ENCODE measurements at regions not wholly inside any gene's neighbourhood (a gene's known extent, or its start where the extent isn't known, plus 50 kb on each side); places are given as distances from the start of the nearest gene placed in this dataset.

- Histone ChIP-seq H3K9me3 (replicated peaks; ENCODE audit: control insufficient read depth, insufficient read depth, low read depth, low read length) (no peaks in the 10 kb centered on the region), H4K20me1 (replicated peaks; ENCODE audit: control insufficient read depth, insufficient read depth, low read length) (no peaks in the 10 kb centered on the region), H3K27ac (ENCODE audit: extremely low read depth, low read depth, low read length) (no peak overlapping the region), H3K9me1 (ENCODE audit: control insufficient read depth, insufficient read depth, low read length) (no peaks in the 10 kb centered on the region), H3K4me1 (replicated peaks in 1 of 2; ENCODE audit: control insufficient read depth in 2 of 2, insufficient read depth in 2 of 2, low read length in 2 of 2) (no peaks in the 10 kb centered on the region), H3K27me3 (ENCODE audit: control insufficient read depth in 2 of 2, insufficient read depth in 2 of 2, low read length in 2 of 2) (peaks cover 15 to 43% of the 10 kb centered on the region in 2 experiments; a peak in 3 of 5 replicates), H3K36me3 (ENCODE audit: control insufficient read depth, insufficient read depth, low read length) (no peaks in the 10 kb centered on the region), H3K4me2 (ENCODE audit: insufficient read depth, low read length) (no peak overlapping the region), H3K4me3 (no peak overlapping the region), H2AFZ (ENCODE audit: low read depth, low read length) (no peak overlapping the region), H3K79me2 (ENCODE audit: control insufficient read depth, insufficient read depth, low read length) (no peaks in the 10 kb centered on the region), H3K9ac (ENCODE audit: insufficient read depth in 1 of 2, low read depth in 2 of 2, low read length in 2 of 2) (no peak overlapping the region)
- ATAC-seq (no peak), DNase-seq (ENCODE audit: extremely low read depth in 1 of 4, low spot score in 3 of 4) (no peak), FAIRE-seq (no peak)
- BruUV-seq (replicated peaks), result no TSS peak
- ChIA-PET POLR2A (interaction anchor here (0.6 kb wide), 1 partner anchor 116 kb away, joined by 6 read pairs; no protein-coding TSS in a partner anchor), CTCF (ENCODE audit: low intra/inter-chr PET ratio) (no interaction called here)
- intact Hi-C loops (cut with micrococcal nuclease), result no loop called here
- in situ Hi-C loops (cut with MboI), result no loop called here
- WGBS (ENCODE audit: insufficient coverage, low coverage, missing lambda C conversion rate), result 2% methylated on average over 7 of the region's 7 CpGs
- TF ChIP-seq ZNF232 (CRISPR knock-in tag; IDR thresholded peaks at IDR 0.05) (peak; percentile 91; the same call in 1 of the 2 replicates), POLR3G (IDR thresholded peaks at IDR 0.05; ENCODE audit: extremely low read depth, insufficient read length, insufficient replicate concordance) (no peak), RNF2 (IDR thresholded peaks at IDR 0.05) (peak; percentile 12; the same call in 1 of the 2 replicates), ZNF644 (tag; IDR thresholded peaks at IDR 0.05; ENCODE audit: low read depth) (no peak)
These were observed 119.5 kb downstream of the PLEKHG1 start for GRCh38 chr6:150719099-150719766.

- ATAC-seq (no peak), DNase-seq (ENCODE audit: extremely low read depth in 1 of 4, low spot score in 3 of 4) (no peak), FAIRE-seq (no peak)
- H3K9me1 ChIP-seq (ENCODE audit: control insufficient read depth, insufficient read depth, low read length), result no peaks in the 10 kb centered on the region
- WGBS (ENCODE audit: insufficient coverage, low coverage, missing lambda C conversion rate), result 0% methylated on average over 1 of the region's 1 CpG
- H3K4me3 ChIP-seq, result no peak overlapping the region
- no peaks in the 10 kb centered on the region for H3K79me2 ChIP-seq (ENCODE audit: control insufficient read depth, insufficient read depth, low read length)
- peaks cover 15 to 43% of the 10 kb centered on the region in 2 experiments; a peak in 3 of 5 replicates for H3K27me3 ChIP-seq (ENCODE audit: control insufficient read depth in 2 of 2, insufficient read depth in 2 of 2, low read length in 2 of 2)
- in situ Hi-C loops (cut with MboI), result no loop called here
- no peaks in the 10 kb centered on the region for H4K20me1 ChIP-seq (replicated peaks; ENCODE audit: control insufficient read depth, insufficient read depth, low read length)
- H2AFZ ChIP-seq (ENCODE audit: low read depth, low read length), result no peak overlapping the region
- no peak overlapping the region for H3K9ac ChIP-seq (ENCODE audit: insufficient read depth in 1 of 2, low read depth in 2 of 2, low read length in 2 of 2)
- no peak overlapping the region for H3K4me2 ChIP-seq (ENCODE audit: insufficient read depth, low read length)
- no peak overlapping the region for H3K27ac ChIP-seq (ENCODE audit: extremely low read depth, low read depth, low read length)
- H3K36me3 ChIP-seq (ENCODE audit: control insufficient read depth, insufficient read depth, low read length), result no peaks in the 10 kb centered on the region
- no peaks in the 10 kb centered on the region for H3K4me1 ChIP-seq (replicated peaks in 1 of 2; ENCODE audit: control insufficient read depth in 2 of 2, insufficient read depth in 2 of 2, low read length in 2 of 2)
- CTCF ChIA-PET (ENCODE audit: low intra/inter-chr PET ratio), result no interaction called here
- no peaks in the 10 kb centered on the region for H3K9me3 ChIP-seq (replicated peaks; ENCODE audit: control insufficient read depth, insufficient read depth, low read depth, low read length)
- POLR2A ChIA-PET, result interaction anchor here (0.6 kb wide), 1 partner anchor 117 kb away, joined by 6 read pairs; no protein-coding TSS in a partner anchor
- no TSS peak for BruUV-seq (replicated peaks)
- intact Hi-C loops (cut with micrococcal nuclease), result no loop called here
These were observed 120.1 kb downstream of the PLEKHG1 start for GRCh38 chr6:150719831-150720230.
